ENCODE measurements at regions not wholly inside any gene's neighbourhood (a gene's known extent, or its start where the extent isn't known, plus 50 kb on each side); places are given as distances from the start of the nearest gene placed in this dataset.

- TF ChIP-seq, protein P1, sequence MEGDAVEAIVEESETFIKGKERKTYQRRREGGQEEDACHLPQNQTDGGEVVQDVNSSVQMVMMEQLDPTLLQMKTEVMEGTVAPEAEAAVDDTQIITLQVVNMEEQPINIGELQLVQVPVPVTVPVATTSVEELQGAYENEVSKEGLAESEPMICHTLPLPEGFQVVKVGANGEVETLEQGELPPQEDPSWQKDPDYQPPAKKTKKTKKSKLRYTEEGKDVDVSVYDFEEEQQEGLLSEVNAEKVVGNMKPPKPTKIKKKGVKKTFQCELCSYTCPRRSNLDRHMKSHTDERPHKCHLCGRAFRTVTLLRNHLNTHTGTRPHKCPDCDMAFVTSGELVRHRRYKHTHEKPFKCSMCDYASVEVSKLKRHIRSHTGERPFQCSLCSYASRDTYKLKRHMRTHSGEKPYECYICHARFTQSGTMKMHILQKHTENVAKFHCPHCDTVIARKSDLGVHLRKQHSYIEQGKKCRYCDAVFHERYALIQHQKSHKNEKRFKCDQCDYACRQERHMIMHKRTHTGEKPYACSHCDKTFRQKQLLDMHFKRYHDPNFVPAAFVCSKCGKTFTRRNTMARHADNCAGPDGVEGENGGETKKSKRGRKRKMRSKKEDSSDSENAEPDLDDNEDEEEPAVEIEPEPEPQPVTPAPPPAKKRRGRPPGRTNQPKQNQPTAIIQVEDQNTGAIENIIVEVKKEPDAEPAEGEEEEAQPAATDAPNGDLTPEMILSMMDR (IDR thresholded peaks at IDR 0.05): no peak
- TF ChIP-seq EP300 (IDR thresholded peaks at IDR 0.05): no peak
These were observed 93.0 kb upstream of the FSTL4 start for GRCh38 chr5:133705331-133705730.

All from tibial nerve (tissue), 4 donors.